HEK293T (cell line): ENCODE measurements at regions not wholly inside any gene's neighbourhood (a gene's known extent, or its start where the extent isn't known, plus 50 kb on each side); places are given as distances from the start of the nearest gene placed in this dataset.
"Not testable (repeated sequence)": the region's sequence is repeated elsewhere in the genome, so short reads cannot be mapped to it uniquely, and the experiment has no call there.

ENCODE experiments used
- CTBP1 ChIP-seq: fragments of 450-650 bp; IDR thresholded peaks from 2 replicates; pipeline ENCODE4 v1.6.1; 2016; ENCODE audit warnings: borderline replicate concordance
- ELF4 ChIP-seq: fragments of 450-650 bp; IDR thresholded peaks from 2 replicates; pipeline ENCODE4 v1.6.1; 2017; ENCODE audit warnings: antibody characterized with exemption
- FOXM1 ChIP-seq: fragments of 450-650 bp; IDR thresholded peaks from 2 replicates; pipeline ENCODE4 v1.6.1; 2017; ENCODE audit warnings: mild to moderate bottlenecking, borderline replicate concordance
- SUZ12 ChIP-seq: fragments of 450-650 bp; IDR thresholded peaks from 2 replicates; pipeline ENCODE4 v1.6.1; 2016; ENCODE audit warnings: mild to moderate bottlenecking

GRCh38 chr2:89199453-89200246 is 508.2 kb downstream of the RPIA start:
- not testable (repeated sequence) for TF ChIP-seq CTBP1, SUZ12, ELF4, FOXM1
